GM18502 (cell line): ENCODE measurements at regions not wholly inside any gene's neighbourhood (a gene's known extent, or its start where the extent isn't known, plus 50 kb on each side); places are given as distances from the start of the nearest gene placed in this dataset.

Experiments used
- ATAC-seq: cut with Tn5 transposase; IDR thresholded peaks from one replicate; pipeline ENCODE4 v1.9.1; 2021; ENCODE audit warnings: mild to moderate bottlenecking; ENCODE audit not compliant: unreplicated experiment, poor library complexity

GRCh38 chr4:26130173-26130572, 190.6 kb upstream of the RBPJ start:
- peak; percentile 72 for ATAC-seq

- ATAC-seq: no peak
These were observed 189.9 kb upstream of the RBPJ start for GRCh38 chr4:26130841-26131432.

- ATAC-seq: peak; percentile 63
These were observed 189.1 kb upstream of the RBPJ start for GRCh38 chr4:26131711-26132110.

DNA sequence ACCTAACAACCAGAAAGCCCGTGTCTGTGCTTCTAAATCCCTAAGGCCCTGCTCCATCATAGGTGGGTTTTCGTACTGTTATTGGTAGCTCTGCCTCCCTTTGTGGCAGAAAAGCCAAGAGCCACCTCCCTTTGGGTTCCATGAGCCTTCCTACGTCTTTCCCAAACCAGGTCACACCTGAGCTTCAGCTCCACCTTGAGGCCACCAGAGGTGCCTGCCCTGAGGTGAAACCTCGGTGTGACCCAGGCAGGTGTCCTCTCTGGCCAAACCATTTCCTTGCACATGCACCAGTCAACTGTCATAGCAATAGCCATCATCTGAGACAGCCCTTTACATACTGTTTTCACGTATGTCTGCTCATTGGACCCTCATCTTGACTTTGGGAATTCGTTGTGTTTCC, 188.0 kb upstream of the RBPJ start:
- no peak for ATAC-seq

- ATAC-seq: no peak
These were observed 187.0 kb upstream of the RBPJ start for GRCh38 chr4:26133840-26134239.

- no peak for ATAC-seq
These were observed 185.5 kb upstream of the RBPJ start for GRCh38 chr4:26135331-26135730.

DNA sequence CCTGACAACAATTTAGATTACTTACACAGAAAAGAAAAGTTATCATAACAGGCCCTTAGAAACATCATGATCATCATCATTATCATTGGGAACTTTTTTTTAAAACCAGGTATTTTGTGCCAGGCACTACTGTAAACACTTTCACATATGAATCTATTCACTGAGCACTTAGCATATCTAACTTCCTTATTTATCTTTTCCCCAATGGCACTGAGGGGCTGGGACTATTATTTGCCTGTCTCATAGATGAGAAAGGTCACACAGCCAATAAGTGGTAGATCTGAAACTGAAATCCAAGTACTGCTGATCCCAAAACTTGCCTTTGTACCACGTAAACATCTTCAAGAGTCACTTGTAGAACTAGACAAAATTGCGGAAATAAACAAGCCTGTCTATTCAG, 184.2 kb upstream of the RBPJ start:
- no peak for ATAC-seq

DNA sequence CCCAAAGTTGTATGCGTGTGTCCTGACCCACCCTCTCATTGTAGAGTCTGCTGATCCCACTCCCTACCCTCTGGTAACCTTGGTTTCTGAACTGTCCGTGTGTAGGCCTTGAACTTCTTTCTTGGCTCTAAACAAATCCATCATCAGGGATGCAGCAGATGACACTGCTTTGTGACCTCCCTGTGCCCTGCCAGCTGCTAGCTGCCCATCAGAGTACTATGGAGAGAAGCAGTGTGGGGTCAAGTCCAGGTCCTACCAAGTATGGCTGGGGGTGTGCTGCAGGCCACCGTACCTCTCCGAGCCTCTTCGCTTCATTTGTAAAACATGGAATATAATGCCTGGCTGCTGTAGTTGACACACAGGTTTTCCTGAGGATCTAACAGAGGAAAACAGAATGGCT, 183.5 kb upstream of the RBPJ start:
- no peak for ATAC-seq

GRCh38 chr4:26139310-26139924, 181.4 kb upstream of the RBPJ start:
- no peak for ATAC-seq

GRCh38 chr4:26140150-26140898, 180.5 kb upstream of the RBPJ start:
- no peak for ATAC-seq

- ATAC-seq: no peak
These were observed 179.6 kb upstream of the RBPJ start for GRCh38 chr4:26141051-26141721.

DNA sequence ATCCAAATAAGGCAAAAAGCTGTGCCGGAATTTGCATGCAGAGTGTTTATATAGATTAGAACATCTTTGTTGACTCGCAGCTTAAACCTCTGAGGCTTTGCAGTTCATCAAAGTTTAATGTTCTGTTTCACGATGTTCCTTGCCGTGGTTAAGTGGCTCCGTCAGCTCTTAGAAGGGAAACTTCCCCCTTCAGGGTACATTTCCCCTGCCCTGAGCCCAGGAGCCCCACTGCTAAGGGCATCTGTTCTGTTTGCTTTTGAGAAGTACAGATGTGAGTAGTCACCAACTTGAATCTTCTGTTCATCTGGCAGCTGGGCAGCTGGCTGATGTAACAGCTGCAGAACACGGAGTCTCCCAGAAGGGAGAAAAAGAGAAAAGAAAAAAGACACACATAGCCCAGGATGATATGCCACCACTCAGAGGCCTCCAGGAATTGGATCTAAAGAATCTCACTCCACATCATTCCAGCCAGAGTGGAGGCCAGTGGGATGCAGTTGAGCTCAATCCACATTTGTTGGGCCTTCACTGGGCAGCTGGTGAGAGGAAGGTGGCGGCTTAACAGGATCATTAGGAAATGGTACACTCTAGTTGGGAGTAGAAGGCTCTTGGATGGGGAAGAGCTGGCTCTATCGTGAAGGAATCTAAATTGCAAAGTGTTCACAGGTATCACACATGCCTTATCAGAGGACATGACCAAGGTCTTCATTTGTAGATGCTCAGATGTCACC, 178.7 kb upstream of the RBPJ start:
- ATAC-seq: peak; percentile 55

DNA sequence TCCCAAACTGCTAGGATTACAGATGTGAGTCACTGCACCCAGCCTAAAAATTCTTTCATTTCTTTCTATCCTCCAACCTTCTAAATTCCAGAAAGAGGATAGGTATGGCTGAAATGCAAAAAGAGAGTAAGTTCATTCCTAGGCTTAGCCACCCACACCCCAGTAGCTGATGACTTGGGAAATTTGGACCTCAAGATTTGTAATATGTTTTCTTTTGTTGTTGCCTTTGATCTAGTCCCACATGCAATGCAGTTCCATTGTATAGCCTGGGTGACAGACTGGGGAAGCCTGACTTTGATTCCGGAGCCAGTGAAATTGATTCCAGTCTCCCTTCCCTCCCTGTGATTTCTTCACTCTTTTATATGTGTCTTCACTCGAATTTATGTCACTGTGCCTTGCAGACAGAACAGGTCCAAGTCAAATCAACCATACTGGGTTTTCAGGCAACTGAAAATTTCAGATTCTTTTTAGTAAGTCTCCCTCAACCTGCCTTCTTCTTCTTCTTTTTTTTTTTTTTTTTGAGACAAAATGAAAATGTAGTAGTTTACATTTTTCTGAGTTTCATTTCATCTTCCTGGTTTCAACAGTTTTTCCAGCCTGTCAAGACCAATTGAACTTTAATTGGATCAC, 176.2 kb upstream of the RBPJ start:
- no peak for ATAC-seq

GRCh38 chr4:26145212-26145611, 175.6 kb upstream of the RBPJ start:
- ATAC-seq: no peak

DNA sequence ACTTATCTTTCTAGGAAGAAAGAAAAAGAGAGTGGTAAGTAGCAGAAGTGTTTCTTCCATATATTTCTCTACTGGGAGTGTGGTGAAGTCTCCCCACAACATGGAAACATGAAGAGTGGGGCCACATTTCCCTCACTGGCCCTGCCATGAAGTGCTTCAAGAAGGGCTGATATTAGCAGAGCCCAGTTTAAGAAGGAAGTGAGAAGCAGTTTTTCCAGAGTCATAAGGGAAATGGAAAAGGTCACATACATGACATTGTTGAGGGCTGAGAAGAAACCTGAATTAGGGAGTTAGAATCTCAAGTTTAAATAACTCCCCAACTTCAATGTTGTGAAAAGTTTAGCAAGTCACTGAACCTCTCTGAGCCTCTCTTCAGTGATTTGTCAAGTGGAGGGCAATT, 171.9 kb upstream of the RBPJ start:
- ATAC-seq: no peak

DNA sequence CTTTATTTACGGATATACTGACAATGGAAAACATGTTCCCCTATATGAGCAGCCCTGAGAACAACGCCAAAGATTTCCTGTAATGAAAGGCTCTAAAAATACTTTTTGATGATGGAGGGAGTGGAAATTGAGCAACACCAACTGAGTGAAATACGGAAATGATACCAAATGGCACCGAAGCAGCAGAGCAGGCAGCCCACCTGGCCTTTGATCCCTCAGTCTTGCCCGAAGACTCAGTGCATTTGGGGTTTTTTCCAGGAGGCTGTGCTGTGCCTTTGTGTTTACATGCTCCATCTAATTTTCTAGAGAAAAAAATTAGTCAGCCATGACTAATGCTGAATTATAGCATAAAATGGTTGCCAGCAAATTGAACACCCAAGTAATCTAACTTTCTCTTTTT, 169.9 kb upstream of the RBPJ start:
- no peak for ATAC-seq

DNA sequence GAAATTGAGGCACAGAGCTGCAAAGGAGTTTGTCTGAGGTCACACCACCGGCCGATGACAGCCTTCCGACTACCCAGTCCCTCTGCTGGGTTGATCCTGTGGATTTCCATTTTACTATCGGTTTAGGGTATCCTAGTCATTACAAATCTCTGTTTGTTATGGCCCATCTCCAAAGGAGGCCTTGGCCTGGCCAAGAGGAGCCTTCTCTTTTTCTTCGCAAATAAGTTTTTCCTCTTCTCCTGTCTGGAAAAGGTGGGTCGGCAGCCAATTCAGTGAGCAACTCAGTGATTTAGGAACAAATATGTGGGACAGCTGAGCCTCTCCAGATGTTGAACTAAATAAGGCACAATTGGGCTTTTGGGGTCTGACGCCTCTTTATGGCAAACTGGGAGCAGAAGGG, 169.2 kb upstream of the RBPJ start:
- ATAC-seq: no peak

DNA sequence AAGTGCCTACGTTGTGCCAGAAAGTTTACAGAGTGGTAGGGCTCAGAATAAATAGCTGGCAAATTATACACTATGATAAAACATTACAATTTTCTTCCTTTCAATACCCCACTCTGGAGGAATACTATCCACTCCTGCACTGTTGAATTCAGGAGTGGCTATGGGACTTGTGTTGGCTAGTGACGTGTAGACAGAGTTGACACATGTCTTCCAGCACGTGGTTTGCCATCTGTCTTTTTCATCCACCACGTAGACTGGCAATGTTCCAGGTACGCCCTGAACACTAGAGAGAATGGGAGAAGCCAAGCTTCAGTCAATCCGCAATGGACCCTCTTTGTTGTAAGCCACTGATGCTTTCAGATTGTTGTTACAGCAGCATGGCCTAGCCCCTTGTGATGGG, 168.8 kb upstream of the RBPJ start:
- ATAC-seq: no peak

DNA sequence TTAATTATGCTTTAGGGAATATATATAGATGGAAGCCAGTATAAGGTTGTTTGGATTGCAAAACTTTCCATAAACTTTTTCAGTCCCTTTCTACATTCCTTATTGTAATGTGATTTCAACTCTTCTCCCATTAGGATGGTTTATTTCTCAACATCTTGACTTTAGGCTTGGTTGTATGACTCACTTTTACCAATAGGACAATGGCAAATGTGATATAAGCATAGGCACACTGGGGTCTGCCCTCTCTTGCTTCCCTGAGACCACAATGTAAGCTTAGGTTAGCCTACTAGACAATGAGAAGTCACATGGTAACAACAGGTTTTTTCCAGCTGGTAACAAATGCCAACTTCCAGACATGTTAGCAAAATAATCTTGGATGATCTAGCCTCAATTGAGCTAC, 163.3 kb upstream of the RBPJ start:
- ATAC-seq: no peak

- ATAC-seq: no peak
These were observed 160.2 kb upstream of the RBPJ start for GRCh38 chr4:26160591-26160990.
